H1 (cell line): ENCODE measurements at regions not wholly inside any gene's neighbourhood (a gene's known extent, or its start where the extent isn't known, plus 50 kb on each side); places are given as distances from the start of the nearest gene placed in this dataset.

ENCODE experiments used
- CTCF ChIA-PET: fragments of 300-600 bp; sonication (Branson Sonifier 250); formaldehyde crosslinking; loops from one replicate; lab custom pipeline; 2021; ENCODE audit not compliant: partially characterized antibody; lab: Charles Lee
- POLR2A ChIA-PET: fragments of 300-600 bp; sonication (Branson Sonifier 250); formaldehyde crosslinking; loops from one replicate; lab custom pipeline; 2021; ENCODE audit warnings: inconsistent platforms; ENCODE audit not compliant: partially characterized antibody; lab: Charles Lee
- DNase-seq, 2 experiments: peaks; one replicate each; pipeline versions ENCODE4 v3.0.0 to v3.0.0-alpha.2; 2010 to 2022; ENCODE audit warnings: low spot score in 2 of 2, low read depth in 1 of 2, mixed read lengths in 1 of 2
- FAIRE-seq: peaks from 2 replicates; lab custom pipeline; 2011; peaks lifted over from hg19 to GRCh38; lab: Jason Lieb, UNC
- H2AFZ ChIP-seq: 2 replicates; pipeline ENCODE4 v1.8.1; 2012; ENCODE audit warnings: low read length, inconsistent platforms
- H2AK5ac ChIP-seq: 2 replicates; pipeline ENCODE4 v1.6.1; 2013; ENCODE audit warnings: low read depth, low read length
- H2BK120ac ChIP-seq: replicated peaks from 2 replicates; pipeline ENCODE3; 2013; ENCODE audit warnings: low read depth, low read length, inconsistent platforms
- H2BK12ac ChIP-seq: 2 replicates; pipeline ENCODE4 v1.6.1; 2013; ENCODE audit warnings: low read depth, low read length
- H2BK15ac ChIP-seq: 2 replicates; pipeline ENCODE4 v1.6.1; 2013; ENCODE audit warnings: low read length
- H2BK20ac ChIP-seq: 2 replicates; pipeline ENCODE4 v1.6.1; 2013; ENCODE audit warnings: low read length
- H2BK5ac ChIP-seq: 2 replicates; pipeline ENCODE4 v1.6.1; 2013; ENCODE audit warnings: low read depth, low read length
- H3K14ac ChIP-seq: 2 replicates; pipeline ENCODE4 v1.6.1; 2013; ENCODE audit warnings: inconsistent platforms; ENCODE audit not compliant: insufficient read length
- H3K18ac ChIP-seq: 2 replicates; pipeline ENCODE4 v1.6.1; 2013; ENCODE audit warnings: low read length; ENCODE audit errors: extremely low read depth
- H3K23ac ChIP-seq: 2 replicates; pipeline ENCODE4 v1.6.1; 2013; ENCODE audit warnings: inconsistent platforms; ENCODE audit not compliant: insufficient read length
- H3K23me2 ChIP-seq: 2 replicates; pipeline ENCODE4 v1.6.1; 2013; ENCODE audit warnings: low read depth, low read length
- H3K27ac ChIP-seq: 2 replicates; pipeline ENCODE4 v1.6.1; 2011; ENCODE audit warnings: low read depth, low read length, inconsistent platforms
- H3K27me3 ChIP-seq, 4 experiments: replicated peaks in 1 of 4; 1 replicate in 1 of 4; 2 replicates in 3 of 4; pipeline versions ENCODE4 v1.6.1 to v1.8.1; 2011 to 2013; ENCODE audit warnings: low read length in 3 of 4, mild to moderate bottlenecking in 3 of 4, inconsistent platforms in 2 of 4, mixed read lengths in 2 of 4, moderate library complexity in 1 of 4; ENCODE audit not compliant: control insufficient read depth in 3 of 4, insufficient read depth in 3 of 4; ENCODE audit errors: extremely low read depth in 1 of 4
- H3K36me3 ChIP-seq, 4 experiments: 2 replicates each; pipeline versions ENCODE4 v1.6.1 to v1.8.1; 2011 to 2013; ENCODE audit warnings: mild to moderate bottlenecking in 4 of 4, low read length in 3 of 4, moderate library complexity in 2 of 4, control low read depth in 1 of 4, inconsistent platforms in 1 of 4; ENCODE audit not compliant: insufficient read depth in 4 of 4, control insufficient read depth in 2 of 4
- H3K4ac ChIP-seq: replicated peaks from 2 replicates; pipeline ENCODE3; 2013; ENCODE audit warnings: low read length, low read depth, mixed read lengths, inconsistent platforms; ENCODE audit not compliant: insufficient read length
- H3K4me1 ChIP-seq, 4 experiments: replicated peaks in 1 of 4; 1 replicate in 1 of 4; 2 replicates in 3 of 4; pipeline versions ENCODE4 v1.6.1 to v1.8.1; 2011 to 2013; ENCODE audit warnings: low read length in 3 of 4, inconsistent platforms in 2 of 4, mixed read lengths in 1 of 4; ENCODE audit not compliant: insufficient read depth in 4 of 4, control insufficient read depth in 3 of 4
- H3K4me2 ChIP-seq, 2 experiments: 2 replicates each; pipeline versions ENCODE4 v1.6.1 to v1.8.1; 2011 to 2013; ENCODE audit warnings: low read depth in 2 of 2, low read length in 2 of 2, control low read depth in 1 of 2, inconsistent platforms in 1 of 2, mild to moderate bottlenecking in 1 of 2; ENCODE audit not compliant: insufficient read depth in 1 of 2
- H3K4me3 ChIP-seq, 4 experiments: fragments of 200-600, 300-600 bp in 1 of 4; sonication (generic), shearing (Covaris generic), sonication (Bioruptor Twin) in 1 of 4; 2 replicates each; pipeline versions ENCODE4 v1.5.1 to v1.8.1; 2011 to 2016; ENCODE audit warnings: low read length in 4 of 4, low read depth in 3 of 4, control low read depth in 2 of 4, inconsistent platforms in 2 of 4, mild to moderate bottlenecking in 2 of 4, mixed read lengths in 1 of 4, moderate library complexity in 1 of 4; ENCODE audit not compliant: insufficient read depth in 2 of 4; ENCODE audit errors: extremely low read depth in 1 of 4
- H3K56ac ChIP-seq: replicated peaks from 2 replicates; pipeline ENCODE3; 2013; ENCODE audit warnings: low read depth, mild to moderate bottlenecking, mixed read lengths, low read length, inconsistent platforms; ENCODE audit not compliant: insufficient read length
- H3K79me1 ChIP-seq: 2 replicates; pipeline ENCODE4 v1.6.1; 2013; ENCODE audit warnings: low read depth, low read length, control low read depth
- H3K79me2 ChIP-seq, 2 experiments: 2 replicates each; pipeline versions ENCODE4 v1.6.1 to v1.8.1; 2012 to 2013; ENCODE audit warnings: low read length in 2 of 2, mild to moderate bottlenecking in 2 of 2, inconsistent platforms in 1 of 2; ENCODE audit not compliant: insufficient read depth in 2 of 2, control insufficient read depth in 1 of 2
- H3K9ac ChIP-seq, 4 experiments: replicated peaks in 1 of 4; 1 replicate in 1 of 4; 2 replicates in 3 of 4; pipeline versions ENCODE4 v1.6.1 to v1.8.1; 2011 to 2013; ENCODE audit warnings: low read depth in 3 of 4, low read length in 3 of 4, control low read depth in 2 of 4, mild to moderate bottlenecking in 2 of 4, moderate library complexity in 2 of 4, inconsistent platforms in 1 of 4; ENCODE audit errors: extremely low read depth in 1 of 4
- H3K9me3 ChIP-seq, 2 experiments: 2 replicates each; pipeline versions ENCODE4 v1.6.1 to v1.8.1; 2012 to 2013; ENCODE audit warnings: mild to moderate bottlenecking in 2 of 2, moderate library complexity in 2 of 2, control low read depth in 1 of 2, inconsistent platforms in 1 of 2, low read depth in 1 of 2, low read length in 1 of 2, mixed read lengths in 1 of 2; ENCODE audit not compliant: insufficient read depth in 2 of 2
- H4K20me1 ChIP-seq, 2 experiments: replicated peaks in 1 of 2; 2 replicates each; pipeline versions ENCODE3 to v1.8.1; 2011 to 2013; ENCODE audit warnings: inconsistent platforms in 2 of 2, low read length in 2 of 2, mild to moderate bottlenecking in 1 of 2; ENCODE audit not compliant: insufficient read depth in 2 of 2, control insufficient read depth in 1 of 2
- H4K5ac ChIP-seq: 2 replicates; pipeline ENCODE4 v1.6.1; 2013; ENCODE audit warnings: low read length, low read depth, mixed read lengths, inconsistent platforms; ENCODE audit not compliant: insufficient read length
- H4K8ac ChIP-seq: 2 replicates; pipeline ENCODE4 v1.8.0; 2013; ENCODE audit warnings: mild to moderate bottlenecking, moderate library complexity, low read length, inconsistent platforms; ENCODE audit not compliant: insufficient read depth; ENCODE audit errors: extremely low read depth
- H4K91ac ChIP-seq: replicated peaks from 2 replicates; pipeline ENCODE3; 2013; ENCODE audit warnings: low read length, mixed read lengths, inconsistent platforms; ENCODE audit not compliant: insufficient read length
- BRCA1 ChIP-seq: IDR thresholded peaks from 2 replicates; pipeline ENCODE4 v1.6.1; 2012; ENCODE audit warnings: low read depth, low read length, improper control_type of control experiment
- CBX5 ChIP-seq: fragments of 300-800, 300-1000 bp; sonication (generic); IDR thresholded peaks from 2 replicates; pipeline ENCODE4 v1.7.1; 2016; ENCODE audit warnings: antibody characterized with exemption, low read length, low read depth
- CBX8 ChIP-seq: fragments of 300-800, 300-1000 bp; sonication (generic); IDR thresholded peaks from 2 replicates; pipeline ENCODE4 v1.7.1; 2016; ENCODE audit warnings: low read depth, low read length, borderline replicate concordance
- CTCF ChIP-seq, 3 experiments: IDR thresholded peaks; 1 replicate in 2 of 3; 2 replicates in 1 of 3; pipeline versions ENCODE4 v1.5.1 to v1.6.1; 2011; ENCODE audit warnings: low read length in 3 of 3, mild to moderate bottlenecking in 3 of 3, inconsistent platforms in 2 of 3, low read depth in 1 of 3, moderate library complexity in 1 of 3; ENCODE audit not compliant: insufficient read depth in 1 of 3; ENCODE audit errors: control extremely low read depth in 1 of 3
- SRF ChIP-seq: IDR thresholded peaks from 2 replicates; pipeline ENCODE4 v1.6.1; 2011; ENCODE audit warnings: mild to moderate bottlenecking, low read depth, low read length, moderate library complexity
- TAF7 ChIP-seq: optimal IDR thresholded peaks from 2 replicates; pipeline ENCODE3; 2011; ENCODE audit warnings: low read depth, mild to moderate bottlenecking, inconsistent platforms, low read length, moderate library complexity, borderline replicate concordance

- Histone ChIP-seq H3K79me1 (no peaks in the 10 kb centered on the region), H3K4me1 (no peaks in the 10 kb centered on the region)
- TF ChIP-seq CBX5 (no peak), SRF (no peak), CTCF (IDR thresholded peaks at IDR 0.05; ENCODE audit: control extremely low read depth in 1 of 3, insufficient read depth in 1 of 3, low read depth in 1 of 3, low read length in 3 of 3) (no peak), CBX8 (no peak), BRCA1 (no peak), TAF7 (no peak)
Measured at GRCh38 chr6:94645191-94645590, 932.1 kb upstream of the MANEA start.

More at GRCh38 chr6:94645191-94645590, 932.1 kb upstream of the MANEA start:
- Histone ChIP-seq H4K8ac (no peak overlapping the region), H3K9ac (no peak overlapping the region), H2AFZ (no peak overlapping the region), H3K56ac (no peak overlapping the region), H3K23ac (no peak overlapping the region), H3K27ac (no peak overlapping the region), H3K14ac (no peak overlapping the region), H2BK15ac (no peak overlapping the region), H2AK5ac (no peak overlapping the region), H3K27me3 (no peaks in the 10 kb centered on the region), H3K9me3 (no peaks in the 10 kb centered on the region), H4K5ac (no peak overlapping the region), H3K36me3 (no peaks in the 10 kb centered on the region), H3K18ac (no peak overlapping the region), H3K4ac (no peak overlapping the region), H3K79me2 (no peaks in the 10 kb centered on the region), H2BK120ac (no peak overlapping the region), H4K91ac (no peak overlapping the region), H3K4me3 (no peak overlapping the region), H3K4me2 (no peak overlapping the region), H2BK20ac (no peak overlapping the region), H4K20me1 (no peaks in the 10 kb centered on the region), H3K23me2 (no peaks in the 10 kb centered on the region), H2BK5ac (no peak overlapping the region), H2BK12ac (no peak overlapping the region)
- DNase-seq (no peak), FAIRE-seq (no peak)
- ChIA-PET CTCF (interaction anchor here (1.2 kb wide), 1 partner anchor 446 kb away, joined by 4 read pairs; no protein-coding TSS in a partner anchor), POLR2A (no interaction called here)
